HG03442 (cell line): ENCODE measurements at regions not wholly inside any gene's neighbourhood (a gene's known extent, or its start where the extent isn't known, plus 50 kb on each side); places are given as distances from the start of the nearest gene placed in this dataset.
"Not testable (repeated sequence)": the region's sequence is repeated elsewhere in the genome, so short reads cannot be mapped to it uniquely, and the experiment has no call there.

Source experiments
- ATAC-seq: cut with Tn5 transposase; IDR thresholded peaks from one replicate; pipeline ENCODE4 v1.9.1; 2021; ENCODE audit warnings: mild to moderate bottlenecking, moderate library complexity; ENCODE audit not compliant: unreplicated experiment

- no peak for ATAC-seq
Observed at GRCh38 chr15:87549860-87550259, 706.7 kb downstream of the NTRK3 start.

- ATAC-seq = no peak
Observed at GRCh38 chr15:87549296-87549695, 707.2 kb downstream of the NTRK3 start.

- ATAC-seq = not testable (repeated sequence)
Observed at GRCh38 chr15:87548590-87548989, 707.9 kb downstream of the NTRK3 start.

GRCh38 chr15:87547470-87548181, 708.9 kb downstream of the NTRK3 start:
- ATAC-seq = no peak

- ATAC-seq = no peak
Observed at GRCh38 chr15:87538327-87538834, 718.2 kb downstream of the NTRK3 start.

- ATAC-seq = no peak
Observed at GRCh38 chr15:87537295-87537694, 719.2 kb downstream of the NTRK3 start.

- ATAC-seq = not testable (repeated sequence)
Observed at GRCh38 chr15:87533637-87534036, 722.9 kb downstream of the NTRK3 start.

- no peak for ATAC-seq
Observed at GRCh38 chr15:87528873-87529272, 727.7 kb downstream of the NTRK3 start.

GRCh38 chr15:87527875-87528274, 728.7 kb downstream of the NTRK3 start:
- ATAC-seq = no peak

- ATAC-seq = no peak
Observed at GRCh38 chr15:87527416-87527815, 729.1 kb downstream of the NTRK3 start.

GRCh38 chr15:87523516-87523915, 733.0 kb downstream of the NTRK3 start:
- no peak for ATAC-seq

- ATAC-seq = no peak
Observed at GRCh38 chr15:87522997-87523396, 733.5 kb downstream of the NTRK3 start.

- no peak for ATAC-seq
Observed at GRCh38 chr15:87518957-87519356, 737.6 kb downstream of the NTRK3 start.

GRCh38 chr15:87508086-87508485, 748.5 kb downstream of the NTRK3 start:
- ATAC-seq = no peak

- no peak for ATAC-seq
Observed at GRCh38 chr15:87502173-87502572, 754.4 kb downstream of the NTRK3 start.

- ATAC-seq = no peak
Observed at GRCh38 chr15:87500240-87500639, 756.3 kb downstream of the NTRK3 start.

GRCh38 chr15:87498560-87498959, 758.0 kb downstream of the NTRK3 start:
- no peak for ATAC-seq

- no peak for ATAC-seq
Observed at GRCh38 chr15:87496795-87497194, 759.7 kb downstream of the NTRK3 start.

- no peak for ATAC-seq
Observed at GRCh38 chr15:87496109-87496508, 760.4 kb downstream of the NTRK3 start.

GRCh38 chr15:87493803-87494202, 762.7 kb downstream of the NTRK3 start:
- ATAC-seq = no peak

- no peak for ATAC-seq
Observed at GRCh38 chr15:87492321-87492720, 764.2 kb downstream of the NTRK3 start.

- no peak for ATAC-seq
Observed at GRCh38 chr15:87490666-87491065, 765.9 kb downstream of the NTRK3 start.
